ENCODE measurements at regions not wholly inside any gene's neighbourhood (a gene's known extent, or its start where the extent isn't known, plus 50 kb on each side); places are given as distances from the start of the nearest gene placed in this dataset.

GRCh38 chr5:35485487-35485886 is 132.2 kb upstream of the SPEF2 start:
- TF ChIP-seq CREM (IDR thresholded peaks at IDR 0.05; ENCODE audit: low read depth) = no peak
- TF ChIP-seq ZNF76 (CRISPR knock-in tag; IDR thresholded peaks at IDR 0.05; ENCODE audit: borderline replicate concordance) = no peak
- TF ChIP-seq CTCF (IDR thresholded peaks at IDR 0.05 in 2 of 3, conservative IDR thresholded peaks at IDR 0.05 in 1 of 3; ENCODE audit: insufficient read depth in 2 of 3, low read depth in 1 of 3, low read length in 3 of 3) = no peak
